ENCODE measurements at regions not wholly inside any gene's neighbourhood (a gene's known extent, or its start where the extent isn't known, plus 50 kb on each side); places are given as distances from the start of the nearest gene placed in this dataset.
"Not testable (repeated sequence)": the region's sequence is repeated elsewhere in the genome, so short reads cannot be mapped to it uniquely, and the experiment has no call there.

- peak; percentile 18 for DNase-seq
These were observed 460.3 kb downstream of the ZNF33B start for GRCh38 chr10:42177793-42178689.

GRCh38 chr10:42177077-42177792, 461.1 kb downstream of the ZNF33B start:
- DNase-seq = no peak

GRCh38 chr10:42150428-42151061, 487.8 kb downstream of the ZNF33B start:
- DNase-seq = no peak

GRCh38 chr10:42149722-42150427, 488.5 kb downstream of the ZNF33B start:
- DNase-seq = no peak

GRCh38 chr10:42149027-42149700, 489.2 kb downstream of the ZNF33B start:
- DNase-seq = no peak

GRCh38 chr10:42146165-42146564, 492.2 kb downstream of the ZNF33B start:
- not testable (repeated sequence) for DNase-seq

GRCh38 chr10:42138023-42138422, 500.3 kb downstream of the ZNF33B start:
- DNase-seq = not testable (repeated sequence)

GRCh38 chr10:42113158-42113450, 525.3 kb downstream of the ZNF33B start:
- no peak for DNase-seq

GRCh38 chr10:42112331-42113157, 525.8 kb downstream of the ZNF33B start:
- no peak for DNase-seq

GRCh38 chr10:42111661-42112330, 526.6 kb downstream of the ZNF33B start:
- no peak for DNase-seq

- DNase-seq = no peak
These were observed 527.3 kb downstream of the ZNF33B start for GRCh38 chr10:42111076-42111475.

Measured in fibroblast of upper back skin (primary cell).